Body of pancreas (tissue), 4 donors: ENCODE measurements at regions not wholly inside any gene's neighbourhood (a gene's known extent, or its start where the extent isn't known, plus 50 kb on each side); places are given as distances from the start of the nearest gene placed in this dataset.
"Not testable (repeated sequence)": the region's sequence is repeated elsewhere in the genome, so short reads cannot be mapped to it uniquely, and the experiment has no call there.

Experiments
- CTCF ChIP-seq, 7 experiments: fragments of 450-650 bp in 4 of 7; fragments of 200-600 bp in 3 of 7; sonication (generic) in 3 of 7; IDR thresholded peaks; one replicate each; pipeline ENCODE4 v1.5.1; 2016 to 2019; ENCODE audit warnings: antibody characterized with exemption in 7 of 7
- POLR2A ChIP-seq, 3 donors: fragments of 450-650 bp; IDR thresholded peaks; one replicate each; pipeline ENCODE4 v1.6.1; 2016; ENCODE audit warnings: antibody characterized with exemption in 3 of 3, mild to moderate bottlenecking in 2 of 3

DNA sequence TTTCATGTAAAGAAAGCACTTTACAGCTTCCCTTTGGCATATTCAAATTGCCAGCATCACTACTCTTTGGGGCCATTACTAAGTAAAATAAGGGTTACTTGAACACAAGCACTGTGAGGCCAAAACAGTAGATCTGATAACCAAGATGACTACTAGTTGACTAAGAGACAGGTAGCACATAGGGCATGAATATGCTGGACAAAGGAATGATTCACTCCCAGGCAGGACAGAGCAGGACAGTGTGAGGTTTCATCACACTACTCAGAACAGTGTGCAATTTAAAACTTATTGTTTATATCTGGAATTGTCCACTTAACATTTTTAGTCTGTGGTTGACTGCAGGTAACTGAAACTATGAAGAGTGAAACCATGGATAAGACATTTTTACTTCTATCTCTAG, 91.1 kb upstream of the FAM25C start:
- not testable (repeated sequence) for TF ChIP-seq CTCF, POLR2A (IDR thresholded peaks at IDR 0.05)
